Endothelial cell of umbilical vein (primary cell): ENCODE measurements at regions not wholly inside any gene's neighbourhood (a gene's known extent, or its start where the extent isn't known, plus 50 kb on each side); places are given as distances from the start of the nearest gene placed in this dataset.

ENCODE experiments used
- BruUV-seq: library from RNA; stranded (reverse); fragments of 400-500 nt; replicated peaks from 2 replicates; lab custom pipeline; 2021; lab: Mats Ljungman, UMichigan
- CTCF ChIA-PET: fragments of 300-600, 350-600 bp; sonication (Branson Sonifier 250); formaldehyde crosslinking; loops from one replicate; lab custom pipeline; 2021; ENCODE audit warnings: antibody characterized with exemption, inconsistent platforms; lab: Charles Lee
- POLR2A ChIA-PET: fragments of 300-600, 350-600 bp; sonication (Branson Sonifier 250); formaldehyde crosslinking; loops from one replicate; lab custom pipeline; 2021; ENCODE audit warnings: antibody characterized with exemption, inconsistent platforms; lab: Charles Lee
- DNase-seq: peaks from one replicate; pipeline ENCODE4 v3.0.0-alpha.2; 2011; ENCODE audit warnings: low read depth, low spot score
- FAIRE-seq: peaks from 2 replicates; lab custom pipeline; 2011; peaks lifted over from hg19 to GRCh38; lab: Jason Lieb, UNC
- H2AFZ ChIP-seq: 2 replicates; pipeline ENCODE4 v1.6.0; 2012; ENCODE audit warnings: low read depth, low read length, control low read depth, inconsistent platforms
- H3K27ac ChIP-seq: 2 replicates; pipeline ENCODE4 v1.5.1; 2011; ENCODE audit warnings: low read depth, mild to moderate bottlenecking, control low read depth, low read length, moderate library complexity; ENCODE audit not compliant: insufficient read depth
- H3K27me3 ChIP-seq, 2 experiments: 2 replicates each; pipeline versions ENCODE4 v1.6.0 to v1.6.1; 2011; ENCODE audit warnings: low read length in 2 of 2, mixed read lengths in 1 of 2; ENCODE audit not compliant: control insufficient read depth in 2 of 2, insufficient read depth in 2 of 2
- H3K36me3 ChIP-seq, 2 experiments: 2 replicates in 1 of 2; 3 replicates in 1 of 2; pipeline ENCODE4 v1.5.1; 2011; ENCODE audit warnings: low read length in 2 of 2, mild to moderate bottlenecking in 1 of 2, moderate library complexity in 1 of 2; ENCODE audit not compliant: control insufficient read depth in 2 of 2, insufficient read depth in 2 of 2; ENCODE audit errors: extremely low read depth in 1 of 2
- H3K4me1 ChIP-seq: 3 replicates; pipeline ENCODE4 v1.5.1; 2011; ENCODE audit warnings: mild to moderate bottlenecking, low read length; ENCODE audit not compliant: control insufficient read depth, insufficient read depth; ENCODE audit errors: extremely low read depth
- H3K4me2 ChIP-seq: 2 replicates; pipeline ENCODE4 v1.6.1; 2011; ENCODE audit warnings: low read length, control low read depth, mixed read lengths; ENCODE audit not compliant: insufficient read depth
- H3K4me3 ChIP-seq, 3 experiments: fragments of 200-600 bp in 1 of 3; sonication (generic), shearing (Covaris generic) in 1 of 3; replicated peaks in 1 of 3; 2 replicates each; pipeline ENCODE4 v1.5.1; 2011 to 2016; ENCODE audit warnings: control low read depth in 3 of 3, low read length in 3 of 3, mild to moderate bottlenecking in 2 of 3, inconsistent platforms in 1 of 3, low read depth in 1 of 3, moderate library complexity in 1 of 3; ENCODE audit not compliant: insufficient read depth in 1 of 3
- H3K79me2 ChIP-seq: 2 replicates; pipeline ENCODE4 v1.6.0; 2012; ENCODE audit warnings: low read length, inconsistent platforms; ENCODE audit not compliant: control insufficient read depth, insufficient read depth
- H3K9ac ChIP-seq: replicated peaks from 2 replicates; pipeline ENCODE3; 2011; ENCODE audit warnings: low read length, control low read depth; ENCODE audit not compliant: insufficient read depth; ENCODE audit errors: extremely low read depth
- H3K9me1 ChIP-seq: replicated peaks from 3 replicates; pipeline ENCODE4 v1.6.0; 2011; ENCODE audit warnings: mild to moderate bottlenecking, low read length; ENCODE audit not compliant: control insufficient read depth, insufficient read depth; ENCODE audit errors: extremely low read depth
- H3K9me3 ChIP-seq: replicated peaks from 2 replicates; pipeline ENCODE4 v1.5.1; 2012; ENCODE audit warnings: low read length, inconsistent platforms; ENCODE audit not compliant: control insufficient read depth, insufficient read depth
- H4K20me1 ChIP-seq: replicated peaks from 2 replicates; pipeline ENCODE3; 2011; ENCODE audit warnings: mild to moderate bottlenecking, low read length; ENCODE audit not compliant: control insufficient read depth, insufficient read depth; ENCODE audit errors: extremely low read depth
- CTCF ChIP-seq, 2 donors: IDR thresholded peaks; 1 replicate in 1 of 2; 2 replicates in 1 of 2; pipeline ENCODE4 v1.5.1; 2011; ENCODE audit warnings: low read length in 2 of 2, mild to moderate bottlenecking in 2 of 2, moderate library complexity in 2 of 2, control low read depth in 1 of 2, inconsistent platforms in 1 of 2, low read depth in 1 of 2; ENCODE audit not compliant: insufficient read depth in 1 of 2; ENCODE audit errors: extremely low read depth in 1 of 2
- EZH2 ChIP-seq: IDR thresholded peaks from 2 replicates; pipeline ENCODE4 v1.6.1; 2012; ENCODE audit warnings: borderline replicate concordance, low read depth, mild to moderate bottlenecking, moderate library complexity, low read length, inconsistent platforms; ENCODE audit not compliant: severe bottlenecking
- FOS ChIP-seq: IDR thresholded peaks from 2 replicates; pipeline ENCODE4 v1.6.1; 2011; ENCODE audit warnings: mild to moderate bottlenecking, low read length, moderate library complexity, borderline replicate concordance; ENCODE audit not compliant: insufficient read depth
- GATA2 ChIP-seq: IDR thresholded peaks from 2 replicates; pipeline ENCODE4 v1.7.0; 2011; ENCODE audit warnings: low read depth, mild to moderate bottlenecking, moderate library complexity, mixed read lengths, low read length; ENCODE audit not compliant: insufficient read length, insufficient read depth
- JUN ChIP-seq: IDR thresholded peaks from 2 replicates; pipeline ENCODE4 v1.6.1; 2011; ENCODE audit warnings: borderline replicate concordance, low read depth; ENCODE audit not compliant: insufficient read length, insufficient read depth
- MAX ChIP-seq: IDR thresholded peaks from 2 replicates; pipeline ENCODE4 v1.6.1; 2011; ENCODE audit not compliant: insufficient read depth, insufficient read length
- MYC ChIP-seq: IDR thresholded peaks from one replicate; pipeline ENCODE4 v1.6.1; 2011; ENCODE audit warnings: mild to moderate bottlenecking, low read depth, low read length
- POLR2A ChIP-seq: IDR thresholded peaks from 2 replicates; pipeline ENCODE4 v1.6.1; 2012; ENCODE audit warnings: low read depth, mild to moderate bottlenecking, control low read depth, low read length
- POLR2AphosphoS5 ChIP-seq: IDR thresholded peaks from 2 replicates; pipeline ENCODE4 v1.6.1; 2012; ENCODE audit warnings: low read depth, mild to moderate bottlenecking, control low read depth, low read length, moderate library complexity; ENCODE audit not compliant: insufficient read depth
- dilution Hi-C: fragments of 300-500 bp; cut with MboI; formaldehyde crosslinking; loops from one replicate; pipeline ENCODE4 v1.15.0; 2019; ENCODE audit warnings: low sequenced_read_pairs; ENCODE audit not compliant: extremely low pct_ligation_motif_present
- intact Hi-C: fragments of 100-400 bp; cut with micrococcal nuclease; formaldehyde crosslinking; loops from one replicate; pipeline ENCODE4 v1.10.0; 2022

- no peaks in the 10 kb centered on the region for H3K4me1 ChIP-seq
- dilution Hi-C loops (no loop called here), intact Hi-C loops (no loop called here)
- H3K9me3 ChIP-seq = no peaks in the 10 kb centered on the region
- FAIRE-seq = no peak
- TF ChIP-seq FOS (peak; percentile 48), GATA2 (no peak)
- no peaks in the 10 kb centered on the region for H3K9me1 ChIP-seq
- DNase-seq = no peak
- no peaks in the 10 kb centered on the region for H3K36me3 ChIP-seq
- H3K27me3 ChIP-seq = no peaks in the 10 kb centered on the region
- CTCF ChIA-PET = interaction anchor here (1.2 to 2.3 kb wide), 2 partner anchors 13 to 20 kb away, joined by 3 to 12 read pairs; no protein-coding TSS in a partner anchor
- no TSS peak for BruUV-seq
- H3K27ac ChIP-seq = no peak overlapping the region
- no peak overlapping the region for H3K4me2 ChIP-seq
- H3K79me2 ChIP-seq = no peaks in the 10 kb centered on the region
- no peak overlapping the region for H3K4me3 ChIP-seq
- no peak overlapping the region for H3K9ac ChIP-seq
- POLR2A ChIA-PET = no interaction called here
- no peak overlapping the region for H2AFZ ChIP-seq
- no peaks in the 10 kb centered on the region for H4K20me1 ChIP-seq
Observed at GRCh38 chr6:203661-204060, 88.6 kb upstream of the DUSP22 start.

DNA sequence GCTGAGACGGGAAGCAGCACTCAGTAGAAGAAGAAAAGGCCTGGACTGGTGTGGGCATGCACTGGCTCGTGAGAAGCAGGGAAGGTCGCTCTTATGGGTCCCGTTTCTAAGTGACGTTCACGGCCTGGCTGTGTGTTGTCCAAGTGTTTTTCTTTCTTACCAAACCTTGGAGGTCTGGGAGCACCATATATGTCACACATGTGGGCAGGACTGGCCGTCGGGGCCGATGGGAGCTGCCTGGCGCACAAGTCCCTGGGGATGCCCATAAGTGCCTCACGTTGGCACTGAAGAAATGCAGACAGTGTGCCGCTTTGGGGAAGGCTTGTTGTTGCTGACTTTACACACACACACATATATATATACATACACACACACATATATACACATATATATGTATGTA, 86.0 kb upstream of the DUSP22 start:
- intact Hi-C loops (no loop called here), dilution Hi-C loops (no loop called here)
- TF ChIP-seq POLR2A (no peak), MAX (no peak), JUN (no peak), POLR2AphosphoS5 (no peak), MYC (no peak), EZH2 (no peak), CTCF (IDR thresholded peaks at IDR 0.05; ENCODE audit: extremely low read depth in 1 of 2, insufficient read depth in 1 of 2, low read depth in 1 of 2, low read length in 2 of 2) (no peak), GATA2 (no peak), FOS (no peak)
- H3K27me3 ChIP-seq = no peaks in the 10 kb centered on the region
- no peak overlapping the region for H3K9ac ChIP-seq
- DNase-seq = no peak
- CTCF ChIA-PET = interaction anchor here (1.2 kb wide), 1 partner anchor 12 kb away, joined by 3 read pairs; no protein-coding TSS in a partner anchor
- H3K79me2 ChIP-seq = no peaks in the 10 kb centered on the region
- POLR2A ChIA-PET = no interaction called here
- no peaks in the 10 kb centered on the region for H3K9me3 ChIP-seq
- no peaks in the 10 kb centered on the region for H3K4me1 ChIP-seq
- H3K27ac ChIP-seq = no peak overlapping the region
- FAIRE-seq = no peak
- no peaks in the 10 kb centered on the region for H4K20me1 ChIP-seq
- H3K4me2 ChIP-seq = no peak overlapping the region
- H2AFZ ChIP-seq = no peak overlapping the region
- no peaks in the 10 kb centered on the region for H3K36me3 ChIP-seq
- H3K4me3 ChIP-seq = no peak overlapping the region
- no TSS peak for BruUV-seq
- H3K9me1 ChIP-seq = no peaks in the 10 kb centered on the region
